Activated CD4-positive, alpha-beta memory T cell treated with anti-CD3 and anti-CD28 coated beads, Interleukin-2, amount 10 ng/mL, durations not matched to agents 7 days and 5 days (primary cell): ENCODE measurements at regions not wholly inside any gene's neighbourhood (a gene's known extent, or its start where the extent isn't known, plus 50 kb on each side); places are given as distances from the start of the nearest gene placed in this dataset.
"Not testable (repeated sequence)": the region's sequence is repeated elsewhere in the genome, so short reads cannot be mapped to it uniquely, and the experiment has no call there.

Experiments
- CTCF ChIA-PET: fragments of 350-600 bp; sonication (Branson Sonifier 250); formaldehyde crosslinking; loops from one replicate; lab custom pipeline; 2021; ENCODE audit warnings: antibody characterized with exemption, inconsistent platforms; lab: Charles Lee
- POLR2A ChIA-PET: fragments of 350-600 bp; sonication (Branson Sonifier 250); formaldehyde crosslinking; loops from one replicate; lab custom pipeline; 2021; ENCODE audit warnings: antibody characterized with exemption; lab: Charles Lee
- DNase-seq: peaks from one replicate; pipeline ENCODE4 v3.0.0-alpha.2; 2020
- H3K27ac Mint-ChIP-seq: one replicate; pipeline ENCODE4 v1.8.0; 2021; ENCODE audit warnings: mild to moderate bottlenecking, mixed read lengths
- H3K27me3 Mint-ChIP-seq: one replicate; pipeline ENCODE4 v1.8.0; 2021; ENCODE audit warnings: mixed read lengths
- H3K36me3 Mint-ChIP-seq: one replicate; pipeline ENCODE4 v1.8.0; 2021; ENCODE audit warnings: low read depth, mixed read lengths
- H3K4me1 Mint-ChIP-seq: one replicate; pipeline ENCODE4 v1.8.0; 2021; ENCODE audit warnings: mixed read lengths
- H3K4me3 Mint-ChIP-seq: one replicate; pipeline ENCODE4 v1.8.0; 2021; ENCODE audit warnings: mild to moderate bottlenecking, mixed read lengths
- H3K9me3 Mint-ChIP-seq: one replicate; pipeline ENCODE4 v1.8.0; 2021; ENCODE audit warnings: mixed read lengths

DNA sequence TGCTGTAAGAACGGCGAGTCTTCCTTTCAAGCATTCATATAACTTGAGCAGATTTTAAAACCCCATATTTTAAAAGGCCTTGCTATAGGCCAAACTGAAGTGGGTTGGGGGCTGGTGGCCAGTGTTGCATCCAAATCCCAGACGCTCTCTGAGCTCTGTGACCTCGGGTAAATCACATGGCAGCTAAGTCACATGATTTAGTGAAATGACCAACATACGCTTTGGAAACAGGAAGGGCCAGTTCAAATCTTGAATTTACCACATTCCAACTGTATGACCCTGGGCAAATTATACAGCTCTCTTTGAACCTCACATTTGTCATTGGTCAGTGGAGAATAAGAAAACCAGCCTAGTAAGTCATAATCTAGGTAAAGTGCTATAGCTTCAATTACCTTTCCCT lies 519.3 kb downstream of the HAPSTR1 start:
- H3K36me3 Mint-ChIP-seq, result no peaks in the 10 kb centered on the region
- ChIA-PET POLR2A (no interaction called here), CTCF (no interaction called here)
- no peak for DNase-seq
- peaks cover 7% of the 10 kb centered on the region for H3K9me3 Mint-ChIP-seq
- no peak overlapping the region for H3K4me3 Mint-ChIP-seq
- H3K27ac Mint-ChIP-seq, result no peak overlapping the region
- H3K27me3 Mint-ChIP-seq, result no peaks in the 10 kb centered on the region
- no peaks in the 10 kb centered on the region for H3K4me1 Mint-ChIP-seq

DNA sequence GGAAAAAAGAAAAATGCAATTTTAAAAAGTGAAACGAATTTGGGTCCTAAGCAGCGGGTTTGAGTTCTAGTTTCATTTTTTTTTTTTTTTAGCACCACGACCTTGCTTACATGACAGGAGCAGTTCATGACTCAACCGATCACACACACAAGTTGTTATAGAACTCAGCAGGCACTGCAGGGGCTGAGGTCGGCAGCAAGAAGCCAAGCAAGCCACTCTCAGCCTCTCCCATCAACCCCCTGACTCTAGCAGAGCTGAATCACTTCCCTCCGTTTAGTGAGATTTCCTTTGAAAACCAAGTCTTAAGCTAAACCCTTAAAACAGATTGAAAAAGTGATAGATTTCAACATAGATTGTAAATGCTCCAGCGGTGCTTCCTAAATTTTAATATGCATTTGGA lies 520.8 kb downstream of the HAPSTR1 start:
- Mint-ChIP-seq H3K4me1 (no peaks in the 10 kb centered on the region), H3K27me3 (no peaks in the 10 kb centered on the region), H3K4me3 (no peak overlapping the region), H3K36me3 (no peaks in the 10 kb centered on the region), H3K9me3 (peaks cover 7% of the 10 kb centered on the region), H3K27ac (no peak overlapping the region)
- DNase-seq, result no peak
- CTCF ChIA-PET, result no interaction called here
- POLR2A ChIA-PET, result no interaction called here

DNA sequence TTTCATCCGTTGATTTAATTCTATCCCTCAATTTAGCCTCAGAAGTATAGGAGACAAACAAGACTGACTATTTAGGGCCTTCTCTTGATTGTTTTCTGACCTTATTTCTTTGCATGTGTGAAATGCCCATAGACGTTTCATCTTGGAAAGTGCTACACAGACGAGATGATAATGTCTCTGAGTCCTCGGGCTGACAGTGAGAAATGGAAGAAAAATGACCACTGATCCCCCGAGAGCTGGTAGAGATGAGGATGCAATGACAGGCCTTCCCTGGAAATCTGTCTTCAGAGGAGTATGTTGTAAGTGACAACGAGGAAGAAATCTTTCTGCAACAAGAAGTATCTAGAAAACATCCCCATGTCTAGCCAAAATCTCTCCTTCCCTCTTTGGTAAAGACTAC lies 522.9 kb downstream of the HAPSTR1 start:
- Mint-ChIP-seq H3K9me3 (peaks cover 4% of the 10 kb centered on the region), H3K27me3 (no peaks in the 10 kb centered on the region), H3K4me1 (no peaks in the 10 kb centered on the region), H3K36me3 (no peaks in the 10 kb centered on the region), H3K4me3 (no peak overlapping the region), H3K27ac (no peak overlapping the region)
- ChIA-PET POLR2A (no interaction called here), CTCF (no interaction called here)
- DNase-seq, result no peak

DNA sequence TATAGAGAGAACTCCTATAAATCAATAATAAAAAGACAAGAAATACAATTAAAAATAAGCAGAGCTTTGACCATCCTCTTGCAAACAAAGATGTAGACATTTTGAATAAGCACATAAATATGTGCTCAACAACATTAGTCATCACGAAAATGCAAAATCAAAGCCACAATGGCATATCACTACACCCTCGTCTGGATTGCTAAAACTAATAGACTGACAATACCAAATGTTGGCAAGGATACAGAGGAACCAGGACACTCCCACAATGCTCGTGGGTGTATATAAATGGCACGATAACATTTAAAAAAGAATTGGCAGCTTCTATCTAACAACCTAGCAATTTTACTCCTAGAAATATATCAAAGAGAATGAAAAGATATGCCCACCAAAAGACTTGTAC lies 530.8 kb downstream of the HAPSTR1 start:
- no peaks in the 10 kb centered on the region for H3K27me3 Mint-ChIP-seq
- H3K27ac Mint-ChIP-seq, result no peak overlapping the region
- H3K36me3 Mint-ChIP-seq, result no peaks in the 10 kb centered on the region
- ChIA-PET CTCF (interaction anchor here (0.5 kb wide), 1 partner anchor 614 kb away, joined by 3 read pairs; no protein-coding TSS in a partner anchor), POLR2A (no interaction called here)
- H3K4me3 Mint-ChIP-seq, result no peak overlapping the region
- H3K9me3 Mint-ChIP-seq, result peaks cover 3% of the 10 kb centered on the region
- DNase-seq, result no peak
- no peaks in the 10 kb centered on the region for H3K4me1 Mint-ChIP-seq

DNA sequence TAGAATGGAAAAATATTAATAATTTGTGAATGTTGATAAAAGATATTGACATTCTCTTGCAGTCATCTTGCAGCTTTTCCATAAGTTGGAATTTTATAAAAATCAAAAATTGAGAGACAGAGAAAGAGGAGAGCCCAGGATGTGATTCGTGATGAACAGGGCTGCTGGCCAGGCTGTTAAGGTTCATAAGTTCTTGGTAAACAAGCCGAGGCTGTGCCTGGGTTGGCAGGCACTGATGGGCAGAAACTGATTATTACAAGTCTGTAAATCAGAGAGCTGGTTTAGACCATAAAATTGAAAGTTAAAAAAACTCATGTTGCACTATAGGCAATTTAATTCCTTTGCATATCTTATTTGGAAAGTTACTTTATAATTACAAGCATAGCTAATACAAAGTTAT lies 533.7 kb downstream of the HAPSTR1 start:
- no peaks in the 10 kb centered on the region for H3K9me3 Mint-ChIP-seq
- DNase-seq, result no peak
- no peak overlapping the region for H3K27ac Mint-ChIP-seq
- no peaks in the 10 kb centered on the region for H3K27me3 Mint-ChIP-seq
- H3K4me3 Mint-ChIP-seq, result no peak overlapping the region
- ChIA-PET CTCF (no interaction called here), POLR2A (no interaction called here)
- H3K4me1 Mint-ChIP-seq, result no peaks in the 10 kb centered on the region
- no peaks in the 10 kb centered on the region for H3K36me3 Mint-ChIP-seq

DNA sequence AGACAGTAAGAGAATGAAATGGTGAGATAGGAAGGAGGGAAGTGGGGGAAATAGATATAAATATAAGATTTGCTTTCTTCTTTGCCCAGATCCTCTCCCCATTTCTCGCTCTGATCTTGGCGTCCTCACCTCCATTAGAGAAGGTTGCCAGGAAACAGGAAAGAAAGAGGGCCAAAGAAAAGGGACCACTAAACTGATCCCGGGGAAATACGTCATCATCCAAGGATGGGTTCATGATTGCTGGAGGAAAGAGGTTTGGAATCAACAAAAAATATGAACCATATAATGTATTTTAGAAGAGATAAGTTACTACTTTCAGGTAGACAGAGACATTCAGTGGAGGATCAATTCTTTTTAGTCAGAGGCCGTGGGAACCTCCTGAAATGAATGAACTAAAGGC lies 536.0 kb downstream of the HAPSTR1 start:
- no peaks in the 10 kb centered on the region for H3K27me3 Mint-ChIP-seq
- ChIA-PET POLR2A (no interaction called here), CTCF (no interaction called here)
- no peaks in the 10 kb centered on the region for H3K4me1 Mint-ChIP-seq
- H3K9me3 Mint-ChIP-seq, result peaks cover 3% of the 10 kb centered on the region
- H3K27ac Mint-ChIP-seq, result no peak overlapping the region
- H3K36me3 Mint-ChIP-seq, result no peaks in the 10 kb centered on the region
- H3K4me3 Mint-ChIP-seq, result no peak overlapping the region
- no peak for DNase-seq

DNA sequence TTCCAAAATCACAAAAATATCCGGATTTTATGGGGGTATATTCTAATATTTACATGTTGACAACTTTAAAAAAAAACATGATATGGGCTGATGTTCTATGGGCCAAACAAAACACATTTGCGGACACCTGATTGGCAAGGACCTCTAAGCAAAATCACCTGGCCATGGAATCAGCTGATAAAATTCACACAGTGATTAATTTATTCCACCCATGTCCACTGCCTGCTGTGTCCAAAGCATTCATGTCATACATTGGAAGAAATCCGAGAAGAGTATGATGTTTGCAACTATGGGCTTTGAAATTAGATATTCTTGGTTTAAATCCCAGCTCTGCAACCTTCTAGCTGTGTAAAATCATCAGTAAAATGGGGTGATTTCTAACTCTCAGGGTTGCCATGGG lies 538.7 kb downstream of the HAPSTR1 start:
- DNase-seq, result no peak
- H3K27me3 Mint-ChIP-seq, result no peaks in the 10 kb centered on the region
- no peak overlapping the region for H3K27ac Mint-ChIP-seq
- H3K9me3 Mint-ChIP-seq, result peaks cover 14% of the 10 kb centered on the region
- CTCF ChIA-PET, result no interaction called here
- H3K4me3 Mint-ChIP-seq, result no peak overlapping the region
- no peaks in the 10 kb centered on the region for H3K4me1 Mint-ChIP-seq
- no peaks in the 10 kb centered on the region for H3K36me3 Mint-ChIP-seq
- POLR2A ChIA-PET, result no interaction called here

DNA sequence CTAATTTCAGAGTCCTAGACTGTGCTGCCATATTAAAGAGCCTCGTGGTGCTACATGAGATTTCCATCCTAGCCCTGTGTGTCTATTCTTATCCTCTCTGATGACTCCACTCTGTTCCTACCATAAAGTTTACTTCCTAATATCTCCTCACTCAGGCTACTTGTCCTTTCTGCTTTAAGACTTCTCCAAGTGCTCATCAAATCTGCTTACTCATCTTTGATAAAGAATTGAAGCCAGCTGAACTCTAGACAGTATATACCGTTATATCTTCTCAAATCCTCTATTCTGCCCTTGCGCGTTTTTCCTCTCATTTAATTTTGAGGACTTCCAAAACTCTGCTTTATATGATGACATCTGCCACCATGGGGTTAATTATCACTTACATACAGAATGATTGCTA lies 539.5 kb downstream of the HAPSTR1 start:
- no peaks in the 10 kb centered on the region for H3K36me3 Mint-ChIP-seq
- ChIA-PET POLR2A (no interaction called here), CTCF (no interaction called here)
- H3K27me3 Mint-ChIP-seq, result no peaks in the 10 kb centered on the region
- no peak overlapping the region for H3K27ac Mint-ChIP-seq
- H3K4me1 Mint-ChIP-seq, result no peaks in the 10 kb centered on the region
- H3K9me3 Mint-ChIP-seq, result peaks cover 14% of the 10 kb centered on the region
- DNase-seq, result no peak
- no peak overlapping the region for H3K4me3 Mint-ChIP-seq

DNA sequence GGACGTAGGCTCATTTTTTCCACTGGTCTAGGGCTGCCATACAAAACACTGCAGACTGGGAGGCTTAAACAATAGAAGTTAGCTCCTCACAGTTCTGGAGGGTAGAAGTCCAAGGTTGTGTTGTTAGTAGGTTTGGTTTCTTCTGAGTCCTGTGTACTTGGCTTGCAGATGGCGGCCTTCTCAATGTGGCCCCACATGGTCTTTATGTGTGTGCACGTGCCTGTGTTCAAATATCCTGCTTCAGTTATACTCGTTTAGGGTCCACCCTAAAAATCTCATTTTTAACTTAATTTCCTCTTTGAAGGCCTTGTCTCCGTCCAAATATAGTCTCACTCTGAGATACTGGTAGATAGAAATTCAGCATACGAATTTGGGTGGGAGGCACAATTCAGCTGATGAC lies 542.4 kb downstream of the HAPSTR1 start:
- no peaks in the 10 kb centered on the region for H3K27me3 Mint-ChIP-seq
- DNase-seq, result no peak
- H3K4me3 Mint-ChIP-seq, result no peak overlapping the region
- ChIA-PET CTCF (no interaction called here), POLR2A (no interaction called here)
- no peak overlapping the region for H3K27ac Mint-ChIP-seq
- H3K36me3 Mint-ChIP-seq, result no peaks in the 10 kb centered on the region
- no peaks in the 10 kb centered on the region for H3K4me1 Mint-ChIP-seq
- H3K9me3 Mint-ChIP-seq, result peaks cover 19% of the 10 kb centered on the region

DNA sequence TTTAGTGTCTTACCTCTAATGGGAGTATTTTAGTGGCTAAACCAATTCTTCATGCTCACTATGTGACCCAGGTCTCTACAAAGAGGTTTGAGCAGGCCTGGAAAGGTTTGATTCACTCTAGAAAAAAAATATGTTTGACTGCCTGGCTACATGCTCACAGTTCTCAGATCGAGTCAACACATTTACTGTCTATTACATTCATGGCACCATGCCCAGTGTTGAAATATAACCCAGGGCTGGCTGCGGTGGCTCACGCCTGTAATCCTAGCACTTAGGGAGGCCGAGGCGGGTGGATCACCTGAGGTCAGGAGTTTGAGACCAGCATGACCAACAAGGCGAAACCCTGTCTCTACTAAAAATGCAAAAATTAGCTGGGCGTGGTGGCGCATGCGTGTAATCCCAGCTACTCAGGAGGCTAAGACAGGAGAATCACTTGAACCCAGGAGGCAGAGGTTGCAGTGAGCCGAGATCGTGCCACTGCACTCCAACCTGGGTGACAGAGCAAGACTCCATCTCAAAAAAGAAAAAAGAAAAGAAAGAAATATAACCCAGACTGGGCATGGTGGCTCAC lies 543.8 kb downstream of the HAPSTR1 start:
- H3K27ac Mint-ChIP-seq, H3K27me3 Mint-ChIP-seq, H3K4me1 Mint-ChIP-seq, CTCF ChIA-PET, POLR2A ChIA-PET, H3K36me3 Mint-ChIP-seq, H3K4me3 Mint-ChIP-seq, DNase-seq: not testable (repeated sequence)
- peaks cover 19% of the 10 kb centered on the region for H3K9me3 Mint-ChIP-seq

DNA sequence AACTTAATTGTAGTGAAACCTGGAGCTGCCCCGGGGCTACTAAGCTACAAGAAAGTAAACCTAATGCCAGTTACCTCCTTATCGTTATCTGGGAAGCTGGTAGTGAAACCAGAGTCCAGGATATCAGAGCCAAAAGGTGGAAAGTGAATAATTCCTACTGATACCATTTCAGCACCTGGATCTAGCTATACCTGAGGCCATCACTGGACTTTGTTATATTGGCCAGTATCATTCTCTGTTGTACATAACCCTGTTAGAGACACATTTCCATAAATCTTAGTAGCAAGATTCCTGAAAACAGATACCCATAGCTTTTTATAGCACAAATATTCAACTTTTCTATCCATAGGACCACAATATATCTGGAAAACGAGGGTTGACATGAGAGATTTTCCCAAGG lies 538.0 kb downstream of the GRIN2A start:
- no peaks in the 10 kb centered on the region for H3K36me3 Mint-ChIP-seq
- ChIA-PET POLR2A (no interaction called here), CTCF (no interaction called here)
- no peaks in the 10 kb centered on the region for H3K27me3 Mint-ChIP-seq
- DNase-seq, result no peak
- no peak overlapping the region for H3K4me3 Mint-ChIP-seq
- H3K9me3 Mint-ChIP-seq, result no peaks in the 10 kb centered on the region
- no peaks in the 10 kb centered on the region for H3K4me1 Mint-ChIP-seq
- H3K27ac Mint-ChIP-seq, result no peak overlapping the region

DNA sequence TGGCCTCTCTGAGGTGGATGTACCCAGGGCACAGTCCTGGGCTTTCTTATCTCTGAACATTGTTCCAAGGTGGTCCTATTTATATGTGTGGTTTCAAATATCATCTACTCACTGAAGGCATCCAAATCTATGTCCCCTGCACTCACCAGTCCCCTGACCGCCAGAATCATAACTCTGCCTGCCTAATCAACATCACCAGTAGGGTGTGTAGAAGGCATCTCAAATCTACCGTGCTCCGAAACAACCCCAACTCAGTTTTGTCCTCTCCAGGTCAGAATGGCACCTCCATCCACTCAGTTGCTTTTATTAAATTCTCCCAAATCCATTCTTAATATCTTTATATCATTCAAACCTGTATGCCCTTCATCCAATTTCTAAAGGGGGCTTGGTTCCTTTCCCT lies 536.3 kb downstream of the GRIN2A start:
- DNase-seq, result no peak
- no peaks in the 10 kb centered on the region for H3K27me3 Mint-ChIP-seq
- H3K4me3 Mint-ChIP-seq, result no peak overlapping the region
- peaks cover under 1% of the 10 kb centered on the region for H3K9me3 Mint-ChIP-seq
- H3K36me3 Mint-ChIP-seq, result no peaks in the 10 kb centered on the region
- POLR2A ChIA-PET, result no interaction called here
- no peaks in the 10 kb centered on the region for H3K4me1 Mint-ChIP-seq
- no peak overlapping the region for H3K27ac Mint-ChIP-seq
- CTCF ChIA-PET, result no interaction called here

DNA sequence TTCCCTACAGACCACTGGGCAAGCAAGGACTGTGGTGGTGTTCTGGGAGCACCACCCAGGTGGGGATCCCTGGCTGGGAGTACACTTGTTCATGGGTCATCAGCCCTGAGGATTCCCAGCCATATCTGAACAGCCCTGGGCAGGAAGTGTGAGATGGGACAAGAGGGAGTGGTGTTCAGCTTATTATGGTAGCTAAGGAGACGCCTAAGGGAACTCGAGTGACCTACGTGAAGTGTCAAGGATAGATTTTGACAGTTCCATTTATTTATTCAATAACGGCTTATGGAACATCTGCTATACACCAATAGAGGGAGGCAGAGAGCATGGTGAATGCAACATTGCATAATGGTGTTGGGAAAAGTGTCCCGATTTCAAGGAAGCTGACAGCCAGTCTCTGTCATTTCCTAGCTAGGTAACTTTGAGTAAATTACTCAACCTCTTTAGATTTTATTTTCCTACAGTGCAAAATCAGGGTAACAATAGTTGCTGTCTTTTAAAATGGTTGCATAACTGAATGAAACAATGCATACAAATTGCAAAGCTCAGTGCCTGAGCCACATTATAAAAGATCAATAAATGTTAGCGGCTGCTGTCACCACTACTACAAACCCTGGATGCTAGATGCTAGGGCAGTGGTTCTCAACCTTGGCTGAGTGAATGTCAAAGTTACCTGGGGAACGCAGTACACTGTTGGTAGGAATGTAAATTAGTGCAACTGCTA lies 534.1 kb downstream of the GRIN2A start:
- Mint-ChIP-seq H3K36me3 (no peaks in the 10 kb centered on the region), H3K27ac (no peak overlapping the region), H3K4me3 (no peak overlapping the region), H3K27me3 (no peaks in the 10 kb centered on the region), H3K4me1 (no peaks in the 10 kb centered on the region), H3K9me3 (peaks cover 2% of the 10 kb centered on the region)
- ChIA-PET POLR2A (no interaction called here), CTCF (no interaction called here)
- no peak for DNase-seq

DNA sequence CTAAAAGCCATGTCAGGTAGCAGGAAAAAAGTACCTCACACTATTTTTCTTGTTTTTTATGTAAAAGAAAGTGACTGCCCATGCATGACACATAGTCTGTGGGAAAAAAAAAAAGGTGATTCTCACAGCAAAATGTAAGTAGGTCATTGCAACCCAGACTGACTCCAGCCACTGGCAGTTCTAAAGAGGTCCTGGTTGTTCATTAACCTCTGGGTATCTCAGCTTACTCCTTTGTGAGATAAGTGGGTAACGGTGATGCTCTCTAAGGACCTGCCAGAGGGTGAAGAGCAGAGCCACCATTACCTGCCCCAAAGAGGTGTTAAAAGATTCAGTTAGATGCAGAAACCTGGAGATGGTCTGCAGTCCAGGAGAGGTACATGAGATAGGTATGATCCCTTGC lies 531.9 kb downstream of the GRIN2A start:
- Mint-ChIP-seq H3K36me3 (no peaks in the 10 kb centered on the region), H3K4me3 (no peak overlapping the region), H3K27me3 (no peaks in the 10 kb centered on the region), H3K27ac (no peak overlapping the region), H3K4me1 (no peaks in the 10 kb centered on the region), H3K9me3 (peaks cover 2% of the 10 kb centered on the region)
- CTCF ChIA-PET, result no interaction called here
- DNase-seq, result no peak
- POLR2A ChIA-PET, result no interaction called here
